Panc1 (cell line): ENCODE measurements at regions not wholly inside any gene's neighbourhood (a gene's known extent, or its start where the extent isn't known, plus 50 kb on each side); places are given as distances from the start of the nearest gene placed in this dataset.
A peak's percentile ranks its signal among the peaks of the same experiment; 100 is the strongest.

ENCODE experiments used
- ATAC-seq: fragments of 200-7000 bp; cut with Tn5 transposase; 2 replicates; pipeline ENCODE4 v1.9.1; 2020; ENCODE audit warnings: mild to moderate bottlenecking, moderate library complexity
- BruUV-seq: library from RNA; stranded (reverse); fragments of 400-500 nt; replicated peaks from 2 replicates; lab custom pipeline; 2021; lab: Mats Ljungman, UMichigan
- CTCF ChIA-PET: fragments of 300-600 bp; sonication (Branson Sonifier 250); formaldehyde crosslinking; loops from one replicate; lab custom pipeline; 2022; ENCODE audit warnings: antibody characterized with exemption; lab: Charles Lee
- POLR2A ChIA-PET: fragments of 300-600 bp; sonication (Branson Sonifier 250); formaldehyde crosslinking; loops from one replicate; lab custom pipeline; 2022; ENCODE audit warnings: antibody characterized with exemption; lab: Charles Lee
- DNase-seq: peaks from one replicate; pipeline ENCODE4 v3.0.0-alpha.2; 2010; ENCODE audit warnings: low read depth, low spot score
- H3K27ac ChIP-seq: 2 replicates; pipeline ENCODE4 v1.5.1; 2011; ENCODE audit warnings: mild to moderate bottlenecking, low read length, inconsistent platforms
- H3K27me3 ChIP-seq: fragments of 200-500 bp; sonication (Bioruptor generic); 2 replicates; pipeline ENCODE4 v1.6.0; 2014; ENCODE audit warnings: low read length, inconsistent platforms; ENCODE audit not compliant: control insufficient read depth, insufficient read depth
- H3K36me3 ChIP-seq: fragments of 200-500 bp; sonication (Bioruptor generic); 2 replicates; pipeline ENCODE4 v1.5.1; 2014; ENCODE audit warnings: inconsistent platforms, mild to moderate bottlenecking, low read length, moderate library complexity; ENCODE audit not compliant: control insufficient read depth, insufficient read depth
- H3K4me1 ChIP-seq: 2 replicates; pipeline ENCODE4 v1.5.1; 2011; ENCODE audit warnings: inconsistent platforms, mild to moderate bottlenecking, low read length, moderate library complexity; ENCODE audit not compliant: control insufficient read depth, insufficient read depth
- H3K4me3 ChIP-seq, 2 experiments: 2 replicates each; pipeline ENCODE4 v1.5.1; 2011 to 2012; ENCODE audit warnings: low read depth in 2 of 2, low read length in 2 of 2, mild to moderate bottlenecking in 2 of 2, inconsistent platforms in 1 of 2, moderate library complexity in 1 of 2
- H3K9me3 ChIP-seq: fragments of 200-500 bp; sonication (Bioruptor generic); 2 replicates; pipeline ENCODE4 v1.5.1; 2014; ENCODE audit warnings: low read depth, mild to moderate bottlenecking, inconsistent platforms, low read length, moderate library complexity; ENCODE audit not compliant: control insufficient read depth, insufficient read depth
- POLR2AphosphoS5 ChIP-seq: IDR thresholded peaks from 2 replicates; pipeline ENCODE4 v1.6.1; 2012; ENCODE audit warnings: mild to moderate bottlenecking, low read depth, low read length, moderate library complexity
- SIN3A ChIP-seq: IDR thresholded peaks from 2 replicates; pipeline ENCODE4 v1.6.1; 2012; ENCODE audit warnings: low read depth, mild to moderate bottlenecking, low read length, moderate library complexity, borderline replicate concordance; ENCODE audit not compliant: insufficient read depth
- TCF7L2 ChIP-seq: IDR thresholded peaks from 2 replicates; pipeline ENCODE4 v1.6.1; 2011; ENCODE audit warnings: mild to moderate bottlenecking, low read depth, low read length, inconsistent platforms
- in situ Hi-C: cut with HindIII; loops from 2 replicates; pipeline ENCODE4 v1.10.0; 2016; ENCODE audit warnings: low sequenced_read_pairs, low pct_unique_long_range_greater_than_20kb
- intact Hi-C: fragments of 100-400 bp; cut with micrococcal nuclease; formaldehyde crosslinking; loops from one replicate; pipeline ENCODE4 v1.10.0; 2022; ENCODE audit not compliant: unreplicated experiment
- TF ChIP-seq, protein P1 (sequence below): fragments of 450-650 bp; IDR thresholded peaks from 2 replicates; pipeline ENCODE4 v1.5.1; 2017; ENCODE audit warnings: mild to moderate bottlenecking
- TF ChIP-seq, protein P2 (sequence below), 2 experiments: IDR thresholded peaks; 2 replicates each; pipeline ENCODE4 v1.6.1; 2011 to 2012; ENCODE audit warnings: low read depth in 2 of 2, control low read depth in 1 of 2, low read length in 1 of 2, mild to moderate bottlenecking in 1 of 2, moderate library complexity in 1 of 2; ENCODE audit not compliant: insufficient read depth in 1 of 2

DNA sequence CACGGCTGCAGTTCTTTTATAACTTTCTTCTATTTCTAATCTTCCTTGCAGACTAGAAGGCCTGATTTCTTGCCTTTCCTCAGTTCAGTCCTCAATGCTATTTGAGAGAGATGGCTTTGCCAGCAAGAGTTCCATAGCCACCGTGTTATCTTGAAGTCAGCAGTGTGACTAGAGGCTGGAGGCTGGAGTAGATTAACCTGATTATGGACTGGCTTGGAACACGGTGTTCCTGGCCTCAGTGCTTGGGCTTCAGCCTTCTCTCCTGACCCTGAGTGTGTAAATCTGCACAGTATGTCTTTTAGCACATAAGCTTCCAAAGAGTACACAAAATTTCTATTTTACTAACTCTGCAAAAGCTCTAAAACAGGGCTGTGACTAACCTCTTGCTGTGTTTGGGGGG, 61.4 kb downstream of the CCDC54 start:
- Histone ChIP-seq H3K4me3 (no peak overlapping the region), H3K9me3 (no peaks in the 10 kb centered on the region), H3K36me3 (no peaks in the 10 kb centered on the region), H3K27me3 (peaks cover 6% of the 10 kb centered on the region; the same call in 1 of the 2 replicates), H3K4me1 (no peaks in the 10 kb centered on the region), H3K27ac (no peak overlapping the region)
- ATAC-seq, result no peak
- in situ Hi-C loops (no loop called here), intact Hi-C loops (no loop called here)
- ChIA-PET POLR2A (no interaction called here), CTCF (no interaction called here)
- no TSS peak for BruUV-seq
- TF ChIP-seq, protein P1, sequence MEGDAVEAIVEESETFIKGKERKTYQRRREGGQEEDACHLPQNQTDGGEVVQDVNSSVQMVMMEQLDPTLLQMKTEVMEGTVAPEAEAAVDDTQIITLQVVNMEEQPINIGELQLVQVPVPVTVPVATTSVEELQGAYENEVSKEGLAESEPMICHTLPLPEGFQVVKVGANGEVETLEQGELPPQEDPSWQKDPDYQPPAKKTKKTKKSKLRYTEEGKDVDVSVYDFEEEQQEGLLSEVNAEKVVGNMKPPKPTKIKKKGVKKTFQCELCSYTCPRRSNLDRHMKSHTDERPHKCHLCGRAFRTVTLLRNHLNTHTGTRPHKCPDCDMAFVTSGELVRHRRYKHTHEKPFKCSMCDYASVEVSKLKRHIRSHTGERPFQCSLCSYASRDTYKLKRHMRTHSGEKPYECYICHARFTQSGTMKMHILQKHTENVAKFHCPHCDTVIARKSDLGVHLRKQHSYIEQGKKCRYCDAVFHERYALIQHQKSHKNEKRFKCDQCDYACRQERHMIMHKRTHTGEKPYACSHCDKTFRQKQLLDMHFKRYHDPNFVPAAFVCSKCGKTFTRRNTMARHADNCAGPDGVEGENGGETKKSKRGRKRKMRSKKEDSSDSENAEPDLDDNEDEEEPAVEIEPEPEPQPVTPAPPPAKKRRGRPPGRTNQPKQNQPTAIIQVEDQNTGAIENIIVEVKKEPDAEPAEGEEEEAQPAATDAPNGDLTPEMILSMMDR, result 0 out of 2 replicates have a peak, but pooled peaks have one; percentile 4
- no peak for TF ChIP-seq SIN3A
- no peak for DNase-seq

DNA sequence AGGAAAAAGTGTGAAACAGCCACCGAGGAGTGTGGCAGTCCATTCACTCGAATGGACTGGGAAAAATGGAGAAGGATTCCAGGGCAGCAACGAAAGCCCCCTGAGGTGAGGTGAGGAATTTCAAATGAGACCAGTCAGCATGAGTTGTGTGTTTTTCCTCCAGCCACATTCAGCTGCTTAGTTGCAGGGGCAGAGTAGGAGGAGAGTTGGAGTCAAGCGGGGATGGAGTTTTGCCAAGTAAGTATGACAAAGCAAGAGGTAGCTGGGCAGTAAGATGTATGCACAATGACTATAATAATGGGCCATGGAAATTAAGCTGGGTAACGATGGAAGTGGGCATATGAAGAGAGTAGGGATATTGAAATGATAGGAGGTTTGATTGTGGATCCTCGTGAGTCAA, 64.4 kb downstream of the CCDC54 start:
- intact Hi-C loops, result no loop called here

More for the DNA sequence above, 64.4 kb downstream of the CCDC54 start:
- in situ Hi-C loops, result no loop called here
- H3K36me3 ChIP-seq, result no peaks in the 10 kb centered on the region
- BruUV-seq, result no TSS peak
- ChIA-PET CTCF (no interaction called here), POLR2A (no interaction called here)
- ATAC-seq (no peak), DNase-seq (no peak)
- no peaks in the 10 kb centered on the region for H3K4me1 ChIP-seq
- no peak overlapping the region for H3K27ac ChIP-seq
- no peaks in the 10 kb centered on the region; the same call in 1 of the 2 replicates for H3K27me3 ChIP-seq
- TF ChIP-seq, protein P1, result no peak
- TF ChIP-seq POLR2AphosphoS5, result no peak
- TF ChIP-seq TCF7L2, result no peak
- TF ChIP-seq, protein P2, sequence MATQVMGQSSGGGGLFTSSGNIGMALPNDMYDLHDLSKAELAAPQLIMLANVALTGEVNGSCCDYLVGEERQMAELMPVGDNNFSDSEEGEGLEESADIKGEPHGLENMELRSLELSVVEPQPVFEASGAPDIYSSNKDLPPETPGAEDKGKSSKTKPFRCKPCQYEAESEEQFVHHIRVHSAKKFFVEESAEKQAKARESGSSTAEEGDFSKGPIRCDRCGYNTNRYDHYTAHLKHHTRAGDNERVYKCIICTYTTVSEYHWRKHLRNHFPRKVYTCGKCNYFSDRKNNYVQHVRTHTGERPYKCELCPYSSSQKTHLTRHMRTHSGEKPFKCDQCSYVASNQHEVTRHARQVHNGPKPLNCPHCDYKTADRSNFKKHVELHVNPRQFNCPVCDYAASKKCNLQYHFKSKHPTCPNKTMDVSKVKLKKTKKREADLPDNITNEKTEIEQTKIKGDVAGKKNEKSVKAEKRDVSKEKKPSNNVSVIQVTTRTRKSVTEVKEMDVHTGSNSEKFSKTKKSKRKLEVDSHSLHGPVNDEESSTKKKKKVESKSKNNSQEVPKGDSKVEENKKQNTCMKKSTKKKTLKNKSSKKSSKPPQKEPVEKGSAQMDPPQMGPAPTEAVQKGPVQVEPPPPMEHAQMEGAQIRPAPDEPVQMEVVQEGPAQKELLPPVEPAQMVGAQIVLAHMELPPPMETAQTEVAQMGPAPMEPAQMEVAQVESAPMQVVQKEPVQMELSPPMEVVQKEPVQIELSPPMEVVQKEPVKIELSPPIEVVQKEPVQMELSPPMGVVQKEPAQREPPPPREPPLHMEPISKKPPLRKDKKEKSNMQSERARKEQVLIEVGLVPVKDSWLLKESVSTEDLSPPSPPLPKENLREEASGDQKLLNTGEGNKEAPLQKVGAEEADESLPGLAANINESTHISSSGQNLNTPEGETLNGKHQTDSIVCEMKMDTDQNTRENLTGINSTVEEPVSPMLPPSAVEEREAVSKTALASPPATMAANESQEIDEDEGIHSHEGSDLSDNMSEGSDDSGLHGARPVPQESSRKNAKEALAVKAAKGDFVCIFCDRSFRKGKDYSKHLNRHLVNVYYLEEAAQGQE (IDR thresholded peaks at IDR 0.05; ENCODE audit: insufficient read depth in 1 of 2, low read depth in 2 of 2, low read length in 1 of 2), result no peak
- no peak for TF ChIP-seq SIN3A
- H3K4me3 ChIP-seq, result no peak overlapping the region
- no peaks in the 10 kb centered on the region for H3K9me3 ChIP-seq
